T-helper 2 cell (primary cell): ENCODE measurements at regions not wholly inside any gene's neighbourhood (a gene's known extent, or its start where the extent isn't known, plus 50 kb on each side); places are given as distances from the start of the nearest gene placed in this dataset.
"Not testable (repeated sequence)": the region's sequence is repeated elsewhere in the genome, so short reads cannot be mapped to it uniquely, and the experiment has no call there.

Source experiments
- DNase-seq, 5 experiments: peaks; one replicate each; pipeline versions ENCODE4 v3.0.0 to v3.0.0-alpha.2; 2012 to 2022

- no peak for DNase-seq
Observed at GRCh38 chr5:111631328-111631727, 119.0 kb upstream of the STARD4 start.

GRCh38 chr5:111628901-111629300 lies 116.6 kb upstream of the STARD4 start:
- no peak for DNase-seq

DNA sequence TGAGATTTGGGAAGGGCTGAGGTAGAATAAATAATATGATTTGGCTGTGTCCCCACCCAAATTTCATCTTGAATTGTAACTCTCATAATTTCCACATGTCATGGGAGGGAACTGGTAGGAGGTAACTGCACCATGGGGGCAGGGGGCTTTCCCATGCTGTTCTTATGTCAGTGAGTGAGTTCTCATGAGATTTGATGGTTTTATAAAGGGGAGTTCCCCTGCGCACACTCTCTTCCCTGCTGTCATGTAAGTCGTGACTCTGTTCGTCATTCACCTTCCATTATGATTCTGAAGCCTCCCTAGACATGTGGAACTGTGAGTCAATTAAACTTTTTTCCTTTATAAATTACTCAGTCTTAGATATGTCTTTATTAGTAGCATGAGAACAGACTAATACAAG lies 115.5 kb upstream of the STARD4 start:
- peak in 2 of 5 experiments; percentile 6 to 23 for DNase-seq

DNA sequence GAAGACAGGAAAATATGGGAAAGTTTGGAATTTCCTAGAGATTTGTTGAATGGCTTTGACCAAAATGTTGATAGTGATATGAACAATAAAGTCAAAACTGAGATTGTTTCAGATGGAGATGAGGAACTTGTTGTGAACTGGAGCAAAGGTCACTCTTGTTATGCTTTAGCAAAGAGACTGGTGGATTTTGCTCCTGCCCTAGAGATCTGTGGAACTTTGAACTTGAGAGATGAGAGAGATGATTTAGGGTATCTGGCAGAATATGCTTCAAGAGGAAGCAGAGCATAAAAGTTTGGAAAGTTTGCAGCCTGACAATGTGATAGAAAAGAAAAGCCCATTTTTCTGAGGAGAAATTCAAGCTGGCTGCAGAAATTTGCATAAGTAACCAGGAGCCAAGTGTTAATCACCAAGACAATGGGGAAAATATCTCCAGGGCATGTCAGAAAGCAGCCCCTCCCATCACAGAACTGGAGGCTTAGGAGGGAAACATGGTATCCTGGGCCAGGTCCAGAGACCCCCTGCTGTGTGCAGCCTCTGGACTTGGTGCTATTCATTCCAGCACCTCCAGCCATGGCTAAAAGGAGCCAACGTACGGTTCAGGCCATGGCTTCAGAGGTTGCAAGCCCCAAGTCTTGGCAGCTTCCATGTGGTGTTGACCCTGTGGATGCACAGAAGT lies 114.3 kb upstream of the STARD4 start:
- no peak for DNase-seq

DNA sequence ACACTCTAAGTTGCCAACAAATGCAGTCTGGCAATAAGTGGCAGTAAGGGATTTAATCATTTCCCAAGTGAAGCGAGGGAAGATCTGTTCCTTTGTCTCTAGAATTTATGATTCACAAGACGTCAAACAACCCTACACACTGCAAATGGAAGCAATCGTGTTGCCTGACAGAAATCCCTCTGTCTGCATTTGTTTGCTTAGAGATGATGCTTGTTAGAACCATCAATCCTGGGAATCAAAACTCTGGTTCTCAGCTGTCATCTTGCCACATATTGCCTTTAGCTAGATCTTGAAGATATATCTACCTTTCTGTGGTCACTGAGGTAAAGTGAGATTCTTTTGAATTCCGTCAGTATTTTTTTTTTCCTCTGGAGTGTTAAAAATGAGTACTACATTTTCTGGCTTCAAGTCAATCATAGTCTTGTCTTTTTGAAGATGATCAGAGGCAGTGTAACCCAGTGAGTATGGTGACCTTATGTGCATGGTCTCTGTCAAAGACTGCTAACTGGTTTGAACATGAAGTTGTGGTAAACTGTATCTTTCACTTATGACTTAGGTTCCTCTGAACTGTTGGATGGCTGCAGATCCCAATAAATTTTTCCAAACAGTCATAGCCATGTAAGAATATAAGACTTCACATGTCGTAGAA lies 106.4 kb upstream of the STARD4 start:
- peak in 1 of 5 experiments; percentile 62 for DNase-seq

- no peak for DNase-seq
Observed at GRCh38 chr5:111615054-111615453, 102.7 kb upstream of the STARD4 start.

DNA sequence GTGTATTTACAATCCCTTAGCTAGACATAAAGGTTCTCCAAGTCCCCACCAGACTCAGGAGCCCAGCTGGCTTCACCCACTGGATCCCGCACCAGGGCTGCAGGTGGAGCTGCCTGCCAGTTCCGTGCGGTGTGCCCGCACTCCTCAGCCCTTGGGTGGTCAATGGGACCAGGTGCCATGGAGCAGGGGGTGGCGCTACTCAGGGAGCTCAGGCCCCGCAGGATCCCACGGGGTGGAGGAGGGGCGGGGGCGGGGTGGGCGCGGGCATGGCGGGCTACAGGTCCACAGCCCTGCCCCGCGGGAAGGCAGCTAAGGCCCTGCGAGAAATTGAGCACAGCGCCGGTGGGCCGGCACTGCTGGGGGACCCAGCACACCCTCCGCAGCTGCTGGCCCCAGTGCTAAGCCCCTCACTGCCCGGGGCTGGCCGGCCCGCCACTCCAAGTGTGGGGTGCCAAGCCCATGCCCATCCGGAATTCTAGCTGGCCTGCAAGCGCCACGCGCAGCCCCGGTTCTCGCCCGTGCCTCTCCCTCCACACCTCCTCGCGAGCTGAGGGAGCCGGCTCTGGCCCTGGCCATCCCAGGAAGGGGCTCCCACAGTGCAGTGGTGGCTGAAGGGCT lies 99.8 kb upstream of the STARD4 start:
- not testable (repeated sequence) for DNase-seq

GRCh38 chr5:111606194-111606593 lies 93.9 kb upstream of the STARD4 start:
- DNase-seq: no peak

DNA sequence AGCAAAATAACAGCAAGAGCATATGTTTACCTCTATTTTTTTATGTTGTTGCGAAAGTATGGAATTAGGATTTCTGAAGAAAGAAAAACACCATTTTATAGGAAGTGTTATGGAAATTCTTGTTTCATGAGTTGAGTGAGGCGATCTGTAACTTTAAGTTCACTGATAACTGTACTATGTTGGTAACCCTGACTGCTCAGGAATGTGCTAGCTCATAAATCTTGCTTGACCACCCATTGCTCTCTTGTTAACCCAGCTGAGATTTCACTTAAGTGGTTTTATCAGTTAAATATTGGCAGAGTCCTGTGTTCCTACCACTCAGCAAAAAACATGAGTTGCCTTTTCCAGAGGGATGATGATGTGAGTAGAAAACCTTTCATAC lies 91.1 kb upstream of the STARD4 start:
- DNase-seq: no peak

GRCh38 chr5:111602817-111603445 lies 90.6 kb upstream of the STARD4 start:
- DNase-seq: no peak

DNA sequence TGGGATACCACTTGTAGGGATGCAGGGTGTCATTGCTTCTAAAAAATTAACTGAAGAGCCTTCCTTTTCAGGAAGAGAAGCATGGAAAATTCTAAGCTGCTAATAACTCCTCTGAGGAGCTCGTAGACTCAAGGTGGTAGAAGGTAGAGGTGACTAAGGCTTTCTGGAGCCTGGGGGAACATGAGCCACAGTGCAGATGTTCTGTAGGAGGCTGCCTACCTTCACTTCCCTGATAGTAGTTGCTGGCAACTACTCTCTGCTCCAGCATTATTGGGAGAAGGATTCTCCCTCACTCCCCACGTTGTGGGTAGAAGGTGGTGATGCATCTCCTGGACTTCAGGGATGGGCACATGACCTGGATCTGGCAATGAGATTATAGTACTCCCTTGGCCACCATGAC lies 86.7 kb upstream of the STARD4 start:
- DNase-seq: no peak

- no peak for DNase-seq
Observed at GRCh38 chr5:111597491-111597890, 85.2 kb upstream of the STARD4 start.

DNA sequence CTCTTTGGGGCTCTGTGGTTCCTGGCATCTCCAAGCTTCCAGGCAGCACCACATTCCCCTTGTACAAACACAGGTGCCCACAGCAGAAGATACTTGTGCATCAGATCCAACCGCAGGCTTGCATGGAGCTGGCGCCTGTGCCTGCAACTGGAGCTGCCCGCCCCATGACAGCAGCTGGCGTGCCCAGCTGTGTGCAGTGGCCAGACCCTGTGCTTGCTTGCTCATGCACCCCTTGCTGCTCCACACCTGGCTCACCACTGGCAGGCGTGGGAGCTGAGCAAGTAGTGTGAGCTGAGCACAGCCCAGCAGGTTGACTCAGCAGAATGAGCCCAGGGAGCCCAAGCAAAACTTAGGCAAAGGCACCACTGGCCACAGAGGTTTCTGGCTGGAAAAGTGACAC lies 84.4 kb upstream of the STARD4 start:
- no peak for DNase-seq

DNA sequence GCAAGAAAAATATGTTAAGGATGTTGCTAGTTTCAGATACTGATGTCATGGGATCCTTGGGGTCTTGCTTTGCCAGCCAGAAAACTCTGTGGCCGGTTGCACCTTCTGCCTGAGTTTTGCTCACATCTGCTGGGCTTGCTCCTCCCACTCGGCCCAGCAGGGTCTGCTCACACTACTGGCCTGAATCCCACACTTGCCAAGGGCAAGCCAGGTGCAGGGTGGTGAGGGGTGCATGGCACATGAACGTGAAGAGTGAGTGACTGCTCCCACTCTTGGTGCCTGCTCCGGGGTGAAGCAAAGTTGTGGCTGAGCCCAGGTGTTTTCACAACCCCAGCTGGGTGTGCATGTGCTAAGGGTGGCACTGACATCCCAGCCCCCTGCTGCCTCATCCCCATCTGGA lies 83.1 kb upstream of the STARD4 start:
- no peak for DNase-seq

GRCh38 chr5:111589316-111589715 lies 77.0 kb upstream of the STARD4 start:
- DNase-seq: no peak

- DNase-seq: no peak
Observed at GRCh38 chr5:111587728-111588127, 75.4 kb upstream of the STARD4 start.

DNA sequence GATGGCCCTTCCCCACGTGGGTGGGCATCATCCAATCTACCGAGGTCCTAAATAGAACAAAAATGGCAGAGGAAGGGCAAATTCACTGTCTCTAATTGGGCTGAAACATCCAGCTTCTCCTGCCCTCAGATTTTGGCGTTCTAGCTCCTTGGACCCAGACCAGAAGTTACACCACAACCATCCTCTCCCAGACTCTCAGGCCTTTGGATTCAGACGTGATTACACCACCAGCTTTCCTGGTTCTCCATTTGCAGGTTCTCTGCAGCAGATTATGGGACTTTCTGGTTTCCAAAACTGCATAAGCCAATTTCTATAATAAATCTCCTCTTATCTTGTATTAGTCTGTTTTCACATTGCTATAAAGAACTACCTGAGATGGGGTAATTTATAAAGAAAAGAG lies 73.6 kb upstream of the STARD4 start:
- DNase-seq: no peak

- no peak for DNase-seq
Observed at GRCh38 chr5:111585291-111585690, 73.0 kb upstream of the STARD4 start.

- peak in 1 of 5 experiments; percentile 5 for DNase-seq
Observed at GRCh38 chr5:111584651-111585050, 72.3 kb upstream of the STARD4 start.

GRCh38 chr5:111583758-111584203 lies 71.4 kb upstream of the STARD4 start:
- DNase-seq: no peak

- no peak for DNase-seq
Observed at GRCh38 chr5:111582993-111583601, 70.8 kb upstream of the STARD4 start.

GRCh38 chr5:111582451-111582850 lies 70.1 kb upstream of the STARD4 start:
- DNase-seq: no peak

- no peak for DNase-seq
Observed at GRCh38 chr5:111580956-111581355, 68.6 kb upstream of the STARD4 start.
